Testis (tissue), 2 donors: ENCODE measurements at regions not wholly inside any gene's neighbourhood (a gene's known extent, or its start where the extent isn't known, plus 50 kb on each side); places are given as distances from the start of the nearest gene placed in this dataset.
"Not testable (repeated sequence)": the region's sequence is repeated elsewhere in the genome, so short reads cannot be mapped to it uniquely, and the experiment has no call there.

Source experiments
- POLR2A ChIP-seq: fragments of 450-650 bp; IDR thresholded peaks from one replicate; pipeline ENCODE4 v1.6.1; 2017; ENCODE audit warnings: antibody characterized with exemption, mild to moderate bottlenecking, moderate library complexity
- TF ChIP-seq, protein P1 (sequence below), 3 experiments: fragments of 450-650 bp in 2 of 3; fragments of 200-600 bp in 1 of 3; sonication (generic) in 1 of 3; IDR thresholded peaks; one replicate each; pipeline ENCODE4 v1.5.1; 2016 to 2019; ENCODE audit warnings: antibody characterized with exemption in 3 of 3, mild to moderate bottlenecking in 2 of 3, moderate library complexity in 1 of 3

DNA sequence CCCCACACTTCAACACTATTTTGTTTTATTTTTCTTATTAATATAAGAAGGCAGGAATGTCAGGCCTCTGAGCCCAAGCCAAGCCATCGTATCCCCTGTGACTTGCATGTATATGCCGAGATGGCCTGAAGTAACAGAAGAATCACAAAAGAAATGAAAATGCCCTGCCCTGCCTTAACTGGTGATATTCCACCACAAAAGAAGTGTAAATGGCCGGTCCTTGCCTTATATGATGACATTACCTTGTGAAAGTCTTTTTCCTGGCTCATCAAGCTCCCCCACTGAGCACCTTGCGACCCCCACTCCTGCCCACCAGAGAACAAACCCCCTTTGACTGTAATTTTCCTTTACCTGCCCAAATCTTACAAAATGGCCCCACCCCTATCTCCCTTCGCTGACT, 272.6 kb downstream of the SATB2 start:
- TF ChIP-seq, protein P1, sequence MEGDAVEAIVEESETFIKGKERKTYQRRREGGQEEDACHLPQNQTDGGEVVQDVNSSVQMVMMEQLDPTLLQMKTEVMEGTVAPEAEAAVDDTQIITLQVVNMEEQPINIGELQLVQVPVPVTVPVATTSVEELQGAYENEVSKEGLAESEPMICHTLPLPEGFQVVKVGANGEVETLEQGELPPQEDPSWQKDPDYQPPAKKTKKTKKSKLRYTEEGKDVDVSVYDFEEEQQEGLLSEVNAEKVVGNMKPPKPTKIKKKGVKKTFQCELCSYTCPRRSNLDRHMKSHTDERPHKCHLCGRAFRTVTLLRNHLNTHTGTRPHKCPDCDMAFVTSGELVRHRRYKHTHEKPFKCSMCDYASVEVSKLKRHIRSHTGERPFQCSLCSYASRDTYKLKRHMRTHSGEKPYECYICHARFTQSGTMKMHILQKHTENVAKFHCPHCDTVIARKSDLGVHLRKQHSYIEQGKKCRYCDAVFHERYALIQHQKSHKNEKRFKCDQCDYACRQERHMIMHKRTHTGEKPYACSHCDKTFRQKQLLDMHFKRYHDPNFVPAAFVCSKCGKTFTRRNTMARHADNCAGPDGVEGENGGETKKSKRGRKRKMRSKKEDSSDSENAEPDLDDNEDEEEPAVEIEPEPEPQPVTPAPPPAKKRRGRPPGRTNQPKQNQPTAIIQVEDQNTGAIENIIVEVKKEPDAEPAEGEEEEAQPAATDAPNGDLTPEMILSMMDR (IDR thresholded peaks at IDR 0.05): not testable (repeated sequence)
- not testable (repeated sequence) for TF ChIP-seq POLR2A
